Hepatocyte (in vitro differentiated cells): ENCODE measurements at regions not wholly inside any gene's neighbourhood (a gene's known extent, or its start where the extent isn't known, plus 50 kb on each side); places are given as distances from the start of the nearest gene placed in this dataset.

Experiments used
- CTCF ChIP-seq: fragments of 200-600 bp; sonication (generic); IDR thresholded peaks from 2 replicates; pipeline ENCODE4 v1.5.1; 2016; ENCODE audit warnings: antibody characterized with exemption, mild to moderate bottlenecking; ENCODE audit not compliant: poor library complexity
- EZH2 ChIP-seq: fragments of 200-600 bp; sonication (generic); IDR thresholded peaks from 2 replicates; pipeline ENCODE4 v1.6.1; 2016; ENCODE audit warnings: antibody characterized with exemption, mild to moderate bottlenecking, borderline replicate concordance

- TF ChIP-seq EZH2, result no peak
- no peak for TF ChIP-seq CTCF
These were observed 400.2 kb upstream of the C16orf82 start for GRCh38 chr16:26666486-26666885.
